Right lobe of liver (tissue), 6 donors: ENCODE measurements at regions not wholly inside any gene's neighbourhood (a gene's known extent, or its start where the extent isn't known, plus 50 kb on each side); places are given as distances from the start of the nearest gene placed in this dataset.

ENCODE experiments used
- ATAC-seq, 4 donors: fragments of 200-7000 bp; cut with Tn5 transposase; one replicate each; pipeline ENCODE4 v1.9.1; 2020; ENCODE audit warnings: mild to moderate bottlenecking in 4 of 4, moderate library complexity in 4 of 4
- DNase-seq, 3 donors: peaks; one replicate each; pipeline ENCODE4 v3.0.0-alpha.2; 2020
- H3K27ac ChIP-seq, 3 donors: fragments of 200-600 bp; one replicate each; pipeline ENCODE4 v1.8.0; 2022
- H3K27me3 ChIP-seq, 2 donors: fragments of 200-600 bp; one replicate each; pipeline ENCODE4 v1.8.0; 2022
- H3K36me3 ChIP-seq, 4 donors: fragments of 200-600 bp; sonication (generic) in 1 of 4; one replicate each; pipeline versions ENCODE4 v1.5.1 to v1.8.0; 2017 to 2022; ENCODE audit warnings: control low read depth in 1 of 4
- H3K4me1 ChIP-seq, 4 donors: fragments of 200-600 bp; sonication (generic) in 1 of 4; one replicate each; pipeline versions ENCODE4 v1.5.1 to v1.8.0; 2017 to 2022; ENCODE audit warnings: control low read depth in 1 of 4
- H3K4me3 ChIP-seq, 3 donors: fragments of 200-600 bp; one replicate each; pipeline ENCODE4 v1.8.0; 2022
- H3K9me3 ChIP-seq, 4 donors: fragments of 200-600 bp; sonication (generic) in 1 of 4; one replicate each; pipeline versions ENCODE4 v1.5.1 to v1.8.0; 2017 to 2022; ENCODE audit warnings: control low read depth in 1 of 4
- CTCF ChIP-seq, 4 donors: fragments of 200-600 bp in 3 of 4; fragments of 450-650 bp in 1 of 4; IDR thresholded peaks; one replicate each; pipeline versions ENCODE4 v1.5.1 to v1.8.0; 2016 to 2022; ENCODE audit warnings: antibody characterized with exemption in 4 of 4, mild to moderate bottlenecking in 2 of 4
- POLR2A ChIP-seq: fragments of 450-650 bp; IDR thresholded peaks from one replicate; pipeline ENCODE4 v1.6.1; 2017; ENCODE audit warnings: antibody characterized with exemption, mild to moderate bottlenecking
- WGBS: methylation state at CpG from one replicate; pipeline ENCODE4 v1.1.6; 2018; ENCODE audit warnings: low coverage, low lambda C conversion rate; ENCODE audit not compliant: insufficient coverage; ENCODE audit errors: missing lambda C conversion rate; 5-methylcytosine and 5-hydroxymethylcytosine counted together
- intact Hi-C, 2 donors: fragments of 100-400 bp; cut with DNase I; formaldehyde crosslinking; loops; one replicate each; pipeline versions ENCODE4 v1.11.2 to v1.14.1; 2022
- donor health status: DM: no; HTN: yes; CAD: no.
- donor health status: DM: no; HTN: no; CAD: no.
- donor health status: DM: no; HTN: no; CAD: no.
- donor health status: DM: no; HTN: yes; CAD: no.
- donor health status: DM: no; HTN: yes; CAD: no.

DNA sequence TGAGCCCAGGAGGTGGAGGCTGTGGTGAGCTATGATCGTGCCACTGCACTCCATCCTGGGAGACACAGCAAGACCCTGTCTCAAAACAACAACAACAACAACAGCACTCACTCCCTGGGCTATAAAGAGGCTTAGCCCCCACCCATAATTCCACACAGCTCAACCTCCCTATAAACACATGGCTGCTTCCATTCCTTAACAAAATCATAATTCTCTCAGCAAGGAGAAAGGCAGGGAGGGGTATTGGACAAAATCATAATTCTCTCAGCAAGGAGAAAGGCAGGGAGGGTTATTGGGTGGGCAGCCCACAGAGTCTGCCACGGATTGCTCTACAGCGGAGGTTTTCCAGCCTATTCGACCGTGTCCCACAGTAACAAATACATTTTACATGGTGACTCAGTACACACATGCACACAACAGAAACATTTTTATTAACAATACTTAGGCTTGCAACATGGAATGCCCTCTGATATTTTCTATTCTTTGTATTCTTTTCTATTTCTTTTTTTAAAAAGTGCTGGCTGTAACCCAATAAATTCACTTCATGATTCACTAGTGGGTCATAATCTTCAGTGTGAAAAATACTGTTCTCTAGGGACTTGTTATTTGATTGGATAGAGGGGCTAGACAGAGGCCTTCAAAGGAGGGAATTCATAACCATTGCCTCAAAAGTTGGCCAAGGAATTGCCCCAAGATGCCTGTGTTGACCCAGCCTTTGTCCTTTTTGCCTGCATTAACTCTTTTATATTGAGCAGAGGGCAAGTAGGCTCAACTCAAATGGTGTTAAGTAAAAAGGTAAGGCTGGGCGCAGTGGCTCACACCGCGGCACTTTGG, 50.6 kb upstream of the ZMYND8 start:
- H3K36me3 ChIP-seq, result no peaks in the 10 kb centered on the region
- no peak for DNase-seq
- H3K9me3 ChIP-seq, result no peaks in the 10 kb centered on the region
- ATAC-seq, result no peak
- no peaks in the 10 kb centered on the region for H3K4me1 ChIP-seq
- no peak overlapping the region for H3K27ac ChIP-seq
- H3K27me3 ChIP-seq, result no peaks in the 10 kb centered on the region
- H3K4me3 ChIP-seq, result no peak overlapping the region
- no peak for TF ChIP-seq CTCF (IDR thresholded peaks at IDR 0.05)
- no peak for TF ChIP-seq POLR2A
- WGBS, result 95% methylated on average over 6 of the region's 8 CpGs
- intact Hi-C loops, result no loop called here

DNA sequence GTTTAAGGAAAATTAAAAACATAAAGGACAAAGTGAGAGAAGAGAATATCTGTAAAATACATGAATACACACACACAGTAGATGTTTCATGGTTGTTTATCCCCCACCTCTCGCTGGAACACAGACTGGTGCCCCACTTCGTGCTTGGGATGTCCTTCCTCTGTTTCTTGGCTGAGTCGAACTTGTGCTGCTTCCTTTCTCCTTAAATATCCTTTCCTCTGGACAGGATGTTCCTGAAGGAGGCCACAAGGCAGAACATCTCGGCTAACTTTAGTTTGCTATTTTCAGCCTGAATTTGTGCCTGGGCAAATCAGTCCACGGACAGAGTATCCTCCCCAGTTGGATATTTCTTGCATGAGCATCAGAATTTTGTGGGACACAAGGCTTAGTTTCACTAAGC, 54.7 kb upstream of the ZMYND8 start:
- TF ChIP-seq POLR2A (no peak), CTCF (IDR thresholded peaks at IDR 0.05) (no peak)
- Histone ChIP-seq H3K36me3 (no peaks in the 10 kb centered on the region), H3K4me1 (no peaks in the 10 kb centered on the region), H3K27me3 (no peaks in the 10 kb centered on the region), H3K4me3 (no peak overlapping the region), H3K9me3 (no peaks in the 10 kb centered on the region), H3K27ac (peak overlapping the region in 1 of 3 donors; percentile 40)
- intact Hi-C loops, result no loop called here
- DNase-seq (no peak), ATAC-seq (peak; percentile 17 to 81 (median 48))
- 52% methylated on average over 5 of the region's 5 CpGs for WGBS

GRCh38 chr20:47412083-47412482, 55.6 kb upstream of the ZMYND8 start:
- Histone ChIP-seq H3K9me3 (no peaks in the 10 kb centered on the region), H3K4me3 (no peak overlapping the region), H3K27me3 (no peaks in the 10 kb centered on the region), H3K4me1 (no peaks in the 10 kb centered on the region), H3K27ac (peak overlapping the region in 1 of 3 donors; percentile 50), H3K36me3 (no peaks in the 10 kb centered on the region)
- intact Hi-C loops, result no loop called here
- WGBS, result 77% methylated on average over 3 of the region's 4 CpGs
- DNase-seq (no peak), ATAC-seq (no peak)
- TF ChIP-seq CTCF (IDR thresholded peaks at IDR 0.05) (no peak), POLR2A (no peak)

DNA sequence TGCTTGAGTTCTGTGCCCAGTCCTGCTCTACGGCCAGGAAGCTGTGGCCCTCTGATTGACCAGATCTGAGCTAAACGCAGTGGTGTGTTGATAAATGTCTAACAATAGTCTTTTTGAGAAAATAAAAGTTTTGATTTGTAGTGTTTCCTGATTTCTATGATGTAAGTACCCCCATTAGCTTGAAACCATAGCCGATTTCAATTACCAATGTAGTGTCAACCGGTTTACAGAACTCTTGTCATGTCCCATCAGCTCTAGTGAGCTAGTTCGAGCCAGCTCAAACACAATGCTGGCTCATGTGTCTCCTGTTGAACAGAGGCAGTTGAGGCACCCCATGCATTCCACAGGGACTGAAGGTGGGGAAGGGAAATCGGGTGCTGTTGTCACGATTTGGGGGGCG, 56.7 kb upstream of the ZMYND8 start:
- Histone ChIP-seq H3K27ac (no peak overlapping the region), H3K4me3 (no peak overlapping the region), H3K27me3 (no peaks in the 10 kb centered on the region), H3K4me1 (no peaks in the 10 kb centered on the region), H3K36me3 (no peaks in the 10 kb centered on the region), H3K9me3 (no peaks in the 10 kb centered on the region)
- no peak for ATAC-seq
- TF ChIP-seq POLR2A (no peak), CTCF (IDR thresholded peaks at IDR 0.05) (no peak)
- intact Hi-C loops, result no loop called here
- DNase-seq, result no peak
- WGBS, result 75% methylated on average over 7 of the region's 8 CpGs
